Endothelial cell of umbilical vein (primary cell): ENCODE measurements at regions not wholly inside any gene's neighbourhood (a gene's known extent, or its start where the extent isn't known, plus 50 kb on each side); places are given as distances from the start of the nearest gene placed in this dataset.

ENCODE experiments used
- BruUV-seq: library from RNA; stranded (reverse); fragments of 400-500 nt; replicated peaks from 2 replicates; lab custom pipeline; 2021; lab: Mats Ljungman, UMichigan
- CTCF ChIA-PET: fragments of 300-600, 350-600 bp; sonication (Branson Sonifier 250); formaldehyde crosslinking; loops from one replicate; lab custom pipeline; 2021; ENCODE audit warnings: antibody characterized with exemption, inconsistent platforms; lab: Charles Lee
- POLR2A ChIA-PET: fragments of 300-600, 350-600 bp; sonication (Branson Sonifier 250); formaldehyde crosslinking; loops from one replicate; lab custom pipeline; 2021; ENCODE audit warnings: antibody characterized with exemption, inconsistent platforms; lab: Charles Lee
- DNase-seq: peaks from one replicate; pipeline ENCODE4 v3.0.0-alpha.2; 2011; ENCODE audit warnings: low read depth, low spot score
- FAIRE-seq: peaks from 2 replicates; lab custom pipeline; 2011; peaks lifted over from hg19 to GRCh38; lab: Jason Lieb, UNC
- H2AFZ ChIP-seq: 2 replicates; pipeline ENCODE4 v1.6.0; 2012; ENCODE audit warnings: low read depth, low read length, control low read depth, inconsistent platforms
- H3K27ac ChIP-seq: 2 replicates; pipeline ENCODE4 v1.5.1; 2011; ENCODE audit warnings: low read depth, mild to moderate bottlenecking, control low read depth, low read length, moderate library complexity; ENCODE audit not compliant: insufficient read depth
- H3K27me3 ChIP-seq, 2 experiments: 2 replicates each; pipeline versions ENCODE4 v1.6.0 to v1.6.1; 2011; ENCODE audit warnings: low read length in 2 of 2, mixed read lengths in 1 of 2; ENCODE audit not compliant: control insufficient read depth in 2 of 2, insufficient read depth in 2 of 2
- H3K36me3 ChIP-seq, 2 experiments: 2 replicates in 1 of 2; 3 replicates in 1 of 2; pipeline ENCODE4 v1.5.1; 2011; ENCODE audit warnings: low read length in 2 of 2, mild to moderate bottlenecking in 1 of 2, moderate library complexity in 1 of 2; ENCODE audit not compliant: control insufficient read depth in 2 of 2, insufficient read depth in 2 of 2; ENCODE audit errors: extremely low read depth in 1 of 2
- H3K4me1 ChIP-seq: 3 replicates; pipeline ENCODE4 v1.5.1; 2011; ENCODE audit warnings: mild to moderate bottlenecking, low read length; ENCODE audit not compliant: control insufficient read depth, insufficient read depth; ENCODE audit errors: extremely low read depth
- H3K4me2 ChIP-seq: 2 replicates; pipeline ENCODE4 v1.6.1; 2011; ENCODE audit warnings: low read length, control low read depth, mixed read lengths; ENCODE audit not compliant: insufficient read depth
- H3K4me3 ChIP-seq, 3 experiments: fragments of 200-600 bp in 1 of 3; sonication (generic), shearing (Covaris generic) in 1 of 3; replicated peaks in 1 of 3; 2 replicates each; pipeline ENCODE4 v1.5.1; 2011 to 2016; ENCODE audit warnings: control low read depth in 3 of 3, low read length in 3 of 3, mild to moderate bottlenecking in 2 of 3, inconsistent platforms in 1 of 3, low read depth in 1 of 3, moderate library complexity in 1 of 3; ENCODE audit not compliant: insufficient read depth in 1 of 3
- H3K79me2 ChIP-seq: 2 replicates; pipeline ENCODE4 v1.6.0; 2012; ENCODE audit warnings: low read length, inconsistent platforms; ENCODE audit not compliant: control insufficient read depth, insufficient read depth
- H3K9ac ChIP-seq: replicated peaks from 2 replicates; pipeline ENCODE3; 2011; ENCODE audit warnings: low read length, control low read depth; ENCODE audit not compliant: insufficient read depth; ENCODE audit errors: extremely low read depth
- H3K9me1 ChIP-seq: replicated peaks from 3 replicates; pipeline ENCODE4 v1.6.0; 2011; ENCODE audit warnings: mild to moderate bottlenecking, low read length; ENCODE audit not compliant: control insufficient read depth, insufficient read depth; ENCODE audit errors: extremely low read depth
- H3K9me3 ChIP-seq: replicated peaks from 2 replicates; pipeline ENCODE4 v1.5.1; 2012; ENCODE audit warnings: low read length, inconsistent platforms; ENCODE audit not compliant: control insufficient read depth, insufficient read depth
- H4K20me1 ChIP-seq: replicated peaks from 2 replicates; pipeline ENCODE3; 2011; ENCODE audit warnings: mild to moderate bottlenecking, low read length; ENCODE audit not compliant: control insufficient read depth, insufficient read depth; ENCODE audit errors: extremely low read depth
- EZH2 ChIP-seq: IDR thresholded peaks from 2 replicates; pipeline ENCODE4 v1.6.1; 2012; ENCODE audit warnings: borderline replicate concordance, low read depth, mild to moderate bottlenecking, moderate library complexity, low read length, inconsistent platforms; ENCODE audit not compliant: severe bottlenecking
- FOS ChIP-seq: IDR thresholded peaks from 2 replicates; pipeline ENCODE4 v1.6.1; 2011; ENCODE audit warnings: mild to moderate bottlenecking, low read length, moderate library complexity, borderline replicate concordance; ENCODE audit not compliant: insufficient read depth
- GATA2 ChIP-seq: IDR thresholded peaks from 2 replicates; pipeline ENCODE4 v1.7.0; 2011; ENCODE audit warnings: low read depth, mild to moderate bottlenecking, moderate library complexity, mixed read lengths, low read length; ENCODE audit not compliant: insufficient read length, insufficient read depth
- MYC ChIP-seq: IDR thresholded peaks from one replicate; pipeline ENCODE4 v1.6.1; 2011; ENCODE audit warnings: mild to moderate bottlenecking, low read depth, low read length
- dilution Hi-C: fragments of 300-500 bp; cut with MboI; formaldehyde crosslinking; loops from one replicate; pipeline ENCODE4 v1.15.0; 2019; ENCODE audit warnings: low sequenced_read_pairs; ENCODE audit not compliant: extremely low pct_ligation_motif_present
- intact Hi-C: fragments of 100-400 bp; cut with micrococcal nuclease; formaldehyde crosslinking; loops from one replicate; pipeline ENCODE4 v1.10.0; 2022

DNA sequence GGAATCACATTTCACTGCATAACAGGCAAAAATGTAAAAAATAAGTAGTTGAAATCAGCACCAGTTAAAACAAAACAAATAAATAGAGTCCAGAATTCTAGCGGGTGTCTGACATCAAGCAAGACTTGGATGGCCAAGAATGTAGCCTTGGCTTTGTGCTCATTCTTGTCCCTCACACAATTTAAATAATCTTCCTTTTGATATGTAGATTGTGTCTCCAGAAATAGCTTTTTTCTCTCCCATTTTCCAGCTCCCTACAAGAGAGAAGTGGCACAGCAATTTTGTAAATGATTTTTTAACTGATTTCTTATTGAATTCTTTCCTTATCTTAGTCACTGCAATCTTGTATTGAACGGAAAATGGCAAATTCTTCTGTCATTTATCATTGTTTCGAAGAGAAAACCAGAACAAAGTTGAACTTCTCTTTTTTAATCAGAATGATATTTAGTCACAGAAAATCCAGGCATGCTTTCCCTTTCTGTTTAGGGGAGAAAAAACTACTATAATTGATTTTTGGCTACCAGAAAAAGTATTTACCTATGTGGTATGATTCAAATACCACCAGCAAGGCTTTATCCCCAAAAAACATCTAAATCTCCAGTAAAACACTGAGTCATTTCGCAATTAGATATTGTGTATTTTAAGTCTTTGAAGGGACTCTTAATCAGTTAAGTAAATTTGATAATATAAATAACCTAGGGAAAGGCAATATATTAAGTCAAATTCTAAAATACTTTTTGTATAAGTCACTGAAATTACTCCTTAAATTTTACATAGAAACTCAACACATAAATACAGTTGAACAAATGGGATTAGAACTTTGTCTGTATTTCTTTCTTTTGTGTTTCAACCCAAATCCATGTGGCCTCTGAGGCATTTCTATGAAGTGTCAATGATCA is 481.7 kb downstream of the GBE1 start:
- ChIA-PET CTCF (no interaction called here), POLR2A (interaction anchor here (0.7 kb wide), 1 partner anchor 755 kb away, joined by 4 read pairs; no protein-coding TSS in a partner anchor)
- H3K9me1 ChIP-seq = no peaks in the 10 kb centered on the region
- intact Hi-C loops (no loop called here), dilution Hi-C loops (no loop called here)
- H3K27me3 ChIP-seq = no peaks in the 10 kb centered on the region
- TF ChIP-seq MYC = no peak
- TF ChIP-seq FOS = no peak
- TF ChIP-seq GATA2 = peak; percentile 17
- H3K4me3 ChIP-seq = no peak overlapping the region
- no peaks in the 10 kb centered on the region for H3K9me3 ChIP-seq
- no peaks in the 10 kb centered on the region for H3K36me3 ChIP-seq
- H3K9ac ChIP-seq = no peak overlapping the region
- DNase-seq = peak; percentile 44
- no peaks in the 10 kb centered on the region for H4K20me1 ChIP-seq
- H3K4me1 ChIP-seq = peaks cover 18% of the 10 kb centered on the region
- no TSS peak for BruUV-seq
- H3K27ac ChIP-seq = peak overlapping the region; percentile 8
- H3K4me2 ChIP-seq = peak overlapping the region; percentile 57
- FAIRE-seq = no peak
- no peaks in the 10 kb centered on the region for H3K79me2 ChIP-seq
- peak overlapping the region; percentile 26 for H2AFZ ChIP-seq

DNA sequence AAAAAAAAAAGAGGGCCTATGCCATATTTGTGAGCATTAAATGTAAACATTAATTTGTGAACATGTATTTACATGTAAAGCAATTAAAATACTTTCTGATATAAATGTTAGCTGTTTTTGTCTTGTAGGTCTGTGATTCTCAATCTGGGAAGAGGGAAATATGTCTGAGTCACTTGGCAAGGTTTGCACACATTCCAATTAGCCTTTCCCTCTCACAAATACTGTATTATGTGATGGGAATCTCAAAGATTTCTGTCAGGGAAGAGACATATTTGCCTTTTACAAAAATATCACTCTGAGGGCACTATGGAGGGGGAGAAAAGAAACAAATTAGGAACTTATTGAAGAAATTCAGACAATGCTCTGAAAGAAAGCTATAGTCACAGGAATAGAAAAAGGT is 483.6 kb downstream of the GBE1 start:
- no TSS peak for BruUV-seq
- no peak overlapping the region for H3K9ac ChIP-seq
- no peaks in the 10 kb centered on the region for H3K9me3 ChIP-seq

More for the DNA sequence above, 483.6 kb downstream of the GBE1 start:
- no peak for TF ChIP-seq EZH2
- peak; percentile 15 for TF ChIP-seq FOS
- DNase-seq (peak; percentile 47), FAIRE-seq (no peak)
- no peak overlapping the region for H3K27ac ChIP-seq
- intact Hi-C loops (no loop called here), dilution Hi-C loops (no loop called here)
- CTCF ChIA-PET = interaction anchor here (0.6 to 1.3 kb wide), 3 partner anchors 17 to 39 kb away, joined by 3 read pairs; no protein-coding TSS in a partner anchor
- no peak overlapping the region for H3K4me2 ChIP-seq
- no peak overlapping the region for H3K4me3 ChIP-seq
- H3K27me3 ChIP-seq = no peaks in the 10 kb centered on the region
- H2AFZ ChIP-seq = no peak overlapping the region
- no peaks in the 10 kb centered on the region for H3K79me2 ChIP-seq
- H3K4me1 ChIP-seq = peaks cover 18% of the 10 kb centered on the region
- POLR2A ChIA-PET = no interaction called here
- H4K20me1 ChIP-seq = no peaks in the 10 kb centered on the region
- no peaks in the 10 kb centered on the region for H3K36me3 ChIP-seq
- no peaks in the 10 kb centered on the region for H3K9me1 ChIP-seq
